HepG2 (cell line): ENCODE measurements at regions not wholly inside any gene's neighbourhood (a gene's known extent, or its start where the extent isn't known, plus 50 kb on each side); places are given as distances from the start of the nearest gene placed in this dataset.

Source experiments
- ATAC-seq: fragments of 200-7000 bp; cut with Tn5 transposase; 3 replicates; pipeline ENCODE4 v1.9.1; 2020; ENCODE audit warnings: mild to moderate bottlenecking, moderate library complexity
- BruUV-seq: library from RNA; stranded (reverse); fragments of 400-500 nt; replicated peaks from 2 replicates; lab custom pipeline; 2021; lab: Mats Ljungman, UMichigan
- CTCF ChIA-PET: fragments of 300-600 bp; formaldehyde crosslinking; extraction: SDS; loops from one replicate; lab custom pipeline; 2021; ENCODE audit warnings: low total read pairs, inconsistent platforms, low intra/inter-chr PET ratio; lab: Yijun Ruan, JAX
- POLR2A ChIA-PET: fragments of 350-600 bp; sonication (Branson Sonifier 250); formaldehyde crosslinking; loops from one replicate; lab custom pipeline; 2020; ENCODE audit warnings: antibody characterized with exemption, inconsistent platforms; lab: Yijun Ruan, JAX
- DNase-seq: peaks from one replicate; pipeline ENCODE4 v3.0.0-alpha.2; 2015; ENCODE audit warnings: low spot score
- FAIRE-seq: peaks from 3 replicates; lab custom pipeline; 2011; peaks lifted over from hg19 to GRCh38; lab: Jason Lieb, UNC
- H2AFZ ChIP-seq: one replicate; pipeline ENCODE4 v1.6.1; 2011; ENCODE audit warnings: low read length, inconsistent platforms
- H3K27ac ChIP-seq: fragments of 300-600 bp; 3 replicates; pipeline ENCODE4 v1.8.0; 2011; ENCODE audit warnings: mixed run types, mild to moderate bottlenecking, mixed read lengths, low read length, inconsistent platforms; ENCODE audit not compliant: insufficient read depth; ENCODE audit errors: extremely low read length
- H3K27me3 ChIP-seq, 2 experiments: fragments of 200-600 bp in 1 of 2; 2 replicates in 1 of 2; 3 replicates in 1 of 2; pipeline versions ENCODE4 v1.6.0 to v1.8.0; 2011; ENCODE audit warnings: low read length in 2 of 2, mild to moderate bottlenecking in 2 of 2, moderate library complexity in 2 of 2, inconsistent platforms in 1 of 2; ENCODE audit not compliant: insufficient read depth in 2 of 2, control insufficient read depth in 1 of 2
- H3K36me3 ChIP-seq, 2 experiments: fragments of 200-600 bp in 1 of 2; replicated peaks in 1 of 2; 2 replicates in 1 of 2; 3 replicates in 1 of 2; pipeline versions ENCODE4 v1.5.1 to v1.8.0; 2011; ENCODE audit warnings: low read length in 2 of 2, inconsistent platforms in 1 of 2; ENCODE audit not compliant: insufficient read depth in 2 of 2, control insufficient read depth in 1 of 2
- H3K4me1 ChIP-seq: 2 replicates; pipeline ENCODE4 v1.5.1; 2012; ENCODE audit warnings: low read length, inconsistent platforms; ENCODE audit not compliant: insufficient read depth
- H3K4me2 ChIP-seq: 2 replicates; pipeline ENCODE4 v1.6.0; 2011; ENCODE audit warnings: low read depth, low read length, inconsistent platforms
- H3K4me3 ChIP-seq, 3 experiments: fragments of 200-600 bp in 1 of 3; sonication (generic), shearing (Covaris generic) in 1 of 3; replicated peaks in 1 of 3; 2 replicates each; pipeline ENCODE4 v1.5.1; 2011 to 2016; ENCODE audit warnings: low read length in 3 of 3, inconsistent platforms in 2 of 3, low read depth in 2 of 3, mild to moderate bottlenecking in 2 of 3, control low read depth in 1 of 3, mixed read lengths in 1 of 3; ENCODE audit not compliant: insufficient read depth in 1 of 3
- H3K79me2 ChIP-seq: one replicate; pipeline ENCODE4 v1.6.1; 2011; ENCODE audit warnings: low read length, inconsistent platforms; ENCODE audit not compliant: insufficient read depth
- H3K9ac ChIP-seq: 2 replicates; pipeline ENCODE4 v1.6.0; 2011; ENCODE audit warnings: mild to moderate bottlenecking, low read depth, low read length, inconsistent platforms; ENCODE audit not compliant: insufficient read depth
- H3K9me3 ChIP-seq: 2 replicates; pipeline ENCODE4 v1.5.1; 2012; ENCODE audit warnings: mild to moderate bottlenecking, low read length
- H4K20me1 ChIP-seq: 2 replicates; pipeline ENCODE4 v1.6.0; 2011; ENCODE audit warnings: inconsistent platforms, mild to moderate bottlenecking, low read length, moderate library complexity; ENCODE audit not compliant: insufficient read depth
- PCBP2 ChIP-seq: fragments of 200-400 bp; formaldehyde crosslinking; optimal IDR thresholded peaks from 2 replicates; pipeline ENCODE3; 2018; ENCODE audit warnings: low read length, low read depth; ENCODE audit not compliant: poor library complexity, severe bottlenecking
- SMARCC2 ChIP-seq: fragments of 450-650 bp; IDR thresholded peaks from 2 replicates; pipeline ENCODE4 v1.6.1; 2017; ENCODE audit warnings: antibody characterized with exemption, mild to moderate bottlenecking
- SMARCE1 ChIP-seq: fragments of 450-650 bp; IDR thresholded peaks from 2 replicates; pipeline ENCODE4 v1.6.1; 2017; ENCODE audit warnings: borderline replicate concordance
- ZBTB21 ChIP-seq: sonication (generic); formaldehyde crosslinking; IDR thresholded peaks from 2 replicates; pipeline ENCODE4 v1.4.0; 2020; ENCODE audit warnings: missing genetic modification reagents
- ZFP36L1 ChIP-seq: sonication (generic); formaldehyde crosslinking; IDR thresholded peaks from 2 replicates; pipeline ENCODE4 v1.8.0; 2022; ENCODE audit warnings: mild to moderate bottlenecking, missing genetic modification reagents, moderate library complexity
- ZFY ChIP-seq: sonication (generic); formaldehyde crosslinking; IDR thresholded peaks from 2 replicates; pipeline ENCODE4 v1.4.0; 2020; ENCODE audit warnings: missing genetic modification reagents
- ZNF260 ChIP-seq: sonication (generic); formaldehyde crosslinking; IDR thresholded peaks from 2 replicates; pipeline ENCODE4 v1.4.0; 2020; ENCODE audit warnings: missing genetic modification reagents, low read depth, mild to moderate bottlenecking, borderline replicate concordance
- ZNF296 ChIP-seq: sonication (generic); formaldehyde crosslinking; conservative IDR thresholded peaks from 2 replicates; pipeline ENCODE4 v1.5.0; 2020; ENCODE audit warnings: mild to moderate bottlenecking, missing genetic modification reagents
- ZNF546 ChIP-seq: sonication (generic); formaldehyde crosslinking; conservative IDR thresholded peaks from 2 replicates; pipeline ENCODE4 v1.8.1; 2023; ENCODE audit warnings: mild to moderate bottlenecking, missing genetic modification reagents
- ZNF781 ChIP-seq: sonication (generic); formaldehyde crosslinking; IDR thresholded peaks from 2 replicates; pipeline ENCODE4 v1.5.1; 2020; ENCODE audit warnings: borderline replicate concordance, mild to moderate bottlenecking, missing genetic modification reagents; ENCODE audit errors: not compliant biosample characterization
- WGBS: methylation state at CpG from one replicate; pipeline ENCODE4 v1.1.6; 2017; ENCODE audit warnings: low lambda C conversion rate; 5-methylcytosine and 5-hydroxymethylcytosine counted together
- in situ Hi-C: cut with HindIII; loops from 2 replicates; pipeline ENCODE4 v1.10.0; 2017; ENCODE audit warnings: low pct_unique_long_range_greater_than_20kb; ENCODE audit not compliant: extremely low pct_ligation_motif_present
- intact Hi-C: fragments of 100-400 bp; cut with micrococcal nuclease; formaldehyde crosslinking; loops from one replicate; pipeline ENCODE4 v1.10.0; 2022; ENCODE audit not compliant: unreplicated experiment
- TF ChIP-seq, protein P1 (sequence below): sonication (generic); formaldehyde crosslinking; IDR thresholded peaks from 2 replicates; pipeline ENCODE4 v1.8.0; 2022; ENCODE audit warnings: missing genetic modification reagents, mild to moderate bottlenecking, moderate library complexity, borderline replicate concordance

DNA sequence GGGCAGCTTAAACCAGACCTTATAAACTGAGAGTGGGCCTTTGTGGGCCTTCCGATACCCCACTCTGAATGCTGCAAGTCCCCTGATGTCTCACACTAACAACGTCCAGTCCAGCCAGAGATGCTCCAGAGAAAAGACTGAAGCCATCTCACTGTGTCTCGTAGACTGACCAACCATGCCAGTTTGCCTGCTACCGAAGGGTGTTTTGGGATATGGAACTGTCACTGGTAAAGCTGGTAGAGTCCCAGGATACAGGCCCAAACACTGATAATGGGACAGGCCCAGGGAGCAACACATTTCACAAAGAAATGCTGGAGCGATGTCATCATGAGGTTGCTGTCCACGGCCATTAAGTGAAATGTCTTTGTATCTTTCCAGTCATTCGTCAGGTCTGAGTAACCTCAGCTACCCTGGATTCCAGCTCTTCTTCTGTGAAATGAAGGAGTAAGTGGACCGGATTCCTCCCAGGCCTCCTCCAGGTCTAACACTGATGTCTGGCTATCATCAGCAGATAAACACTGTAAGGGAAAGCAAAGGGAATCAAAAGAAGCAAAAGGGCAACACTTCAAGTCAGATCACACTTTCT, 81.6 kb downstream of the SLC5A7 start:
- no peaks in the 10 kb centered on the region for H3K79me2 ChIP-seq
- POLR2A ChIA-PET: no interaction called here
- WGBS: 18% methylated on average over 8 of the region's 8 CpGs
- FAIRE-seq (no peak), DNase-seq (no peak), ATAC-seq (no peak)
- TF ChIP-seq SMARCC2 (no peak), ZNF260 (CRISPR knock-in tag) (no peak), ZNF781 (CRISPR knock-in tag) (no peak), SMARCE1 (no peak)
- H3K9ac ChIP-seq: no peak overlapping the region
- no peaks in the 10 kb centered on the region for H3K36me3 ChIP-seq
- no TSS peak for BruUV-seq
- no peak overlapping the region for H3K4me3 ChIP-seq
- H3K9me3 ChIP-seq: no peaks in the 10 kb centered on the region
- intact Hi-C loops (no loop called here), in situ Hi-C loops (no loop called here)
- no peak overlapping the region for H2AFZ ChIP-seq
- no peak overlapping the region for H3K27ac ChIP-seq
- CTCF ChIA-PET: no interaction called here
- H3K4me2 ChIP-seq: no peak overlapping the region
- no peaks in the 10 kb centered on the region for H4K20me1 ChIP-seq
- H3K4me1 ChIP-seq: no peaks in the 10 kb centered on the region
- H3K27me3 ChIP-seq: no peaks in the 10 kb centered on the region; a peak in 1 of 5 replicates

DNA sequence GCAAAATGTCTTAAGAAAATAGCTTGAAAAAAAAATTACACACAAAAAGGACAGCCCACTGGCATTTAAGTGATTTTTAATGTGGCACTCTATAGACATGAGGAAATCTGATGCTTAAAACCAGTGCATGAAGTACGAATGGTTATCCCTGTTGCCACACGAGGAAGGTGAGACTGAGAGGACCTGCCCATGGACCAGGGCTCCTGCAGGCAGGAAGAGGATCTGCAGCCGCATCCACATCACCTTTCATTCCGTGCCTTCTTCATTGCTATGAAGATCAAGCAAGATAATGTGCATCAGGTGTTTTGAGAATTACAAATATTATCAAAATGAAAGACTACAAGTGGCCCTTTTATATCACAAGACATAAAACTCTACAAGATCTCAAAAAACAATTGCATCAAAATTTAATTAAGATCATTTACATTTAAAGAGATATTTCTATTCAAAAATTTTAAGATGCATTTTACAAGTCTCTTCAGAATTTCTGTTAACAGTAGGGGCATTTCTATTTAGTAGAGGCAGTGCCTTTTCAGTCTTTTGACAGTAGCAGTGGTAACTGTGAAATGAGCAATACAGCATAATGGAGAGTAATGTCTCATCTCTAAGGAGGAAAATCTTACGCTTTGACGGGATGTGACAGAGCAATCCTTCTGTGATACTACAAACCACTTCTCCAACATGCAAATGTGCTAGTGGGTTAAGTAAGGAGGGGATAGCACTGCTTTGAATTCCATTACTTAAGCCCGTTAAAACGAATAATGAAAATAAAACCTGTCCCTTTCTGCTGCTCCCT, 83.4 kb downstream of the SLC5A7 start:
- CTCF ChIA-PET: no interaction called here
- no peak overlapping the region for H2AFZ ChIP-seq
- ATAC-seq (peak; percentile 88), DNase-seq (peak; percentile 10), FAIRE-seq (no peak)
- 19% methylated on average over 8 of the region's 8 CpGs for WGBS
- POLR2A ChIA-PET: no interaction called here
- no peak overlapping the region for H3K4me3 ChIP-seq
- in situ Hi-C loops: no loop called here
- H3K36me3 ChIP-seq: no peaks in the 10 kb centered on the region
- H3K9ac ChIP-seq: no peak overlapping the region
- H3K27ac ChIP-seq: no peak overlapping the region
- intact Hi-C loops: no loop called here
- H3K4me1 ChIP-seq: no peaks in the 10 kb centered on the region
- H3K9me3 ChIP-seq: no peaks in the 10 kb centered on the region
- no TSS peak for BruUV-seq
- no peaks in the 10 kb centered on the region; a peak in 2 of 5 replicates for H3K27me3 ChIP-seq
- H3K79me2 ChIP-seq: no peaks in the 10 kb centered on the region
- H3K4me2 ChIP-seq: no peak overlapping the region
- no peaks in the 10 kb centered on the region for H4K20me1 ChIP-seq
- TF ChIP-seq ZNF296 (no peak), ZFY (no peak), ZBTB21 (no peak), ZFP36L1 (CRISPR knock-in tag) (no peak), ZNF546 (no peak), SMARCE1 (no peak), PCBP2 (no peak)
- TF ChIP-seq, protein P1, sequence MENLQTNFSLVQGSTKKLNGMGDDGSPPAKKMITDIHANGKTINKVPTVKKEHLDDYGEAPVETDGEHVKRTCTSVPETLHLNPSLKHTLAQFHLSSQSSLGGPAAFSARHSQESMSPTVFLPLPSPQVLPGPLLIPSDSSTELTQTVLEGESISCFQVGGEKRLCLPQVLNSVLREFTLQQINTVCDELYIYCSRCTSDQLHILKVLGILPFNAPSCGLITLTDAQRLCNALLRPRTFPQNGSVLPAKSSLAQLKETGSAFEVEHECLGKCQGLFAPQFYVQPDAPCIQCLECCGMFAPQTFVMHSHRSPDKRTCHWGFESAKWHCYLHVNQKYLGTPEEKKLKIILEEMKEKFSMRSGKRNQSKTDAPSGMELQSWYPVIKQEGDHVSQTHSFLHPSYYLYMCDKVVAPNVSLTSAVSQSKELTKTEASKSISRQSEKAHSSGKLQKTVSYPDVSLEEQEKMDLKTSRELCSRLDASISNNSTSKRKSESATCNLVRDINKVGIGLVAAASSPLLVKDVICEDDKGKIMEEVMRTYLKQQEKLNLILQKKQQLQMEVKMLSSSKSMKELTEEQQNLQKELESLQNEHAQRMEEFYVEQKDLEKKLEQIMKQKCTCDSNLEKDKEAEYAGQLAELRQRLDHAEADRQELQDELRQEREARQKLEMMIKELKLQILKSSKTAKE: no peak
